Neural progenitor cell (in vitro differentiated cells): ENCODE measurements at regions not wholly inside any gene's neighbourhood (a gene's known extent, or its start where the extent isn't known, plus 50 kb on each side); places are given as distances from the start of the nearest gene placed in this dataset.

Experiments used
- CTCF ChIP-seq: fragments of 200-600 bp; sonication (generic); IDR thresholded peaks from 2 replicates; pipeline ENCODE4 v1.5.1; 2017; ENCODE audit warnings: antibody characterized with exemption, mild to moderate bottlenecking
- EZH2 ChIP-seq: fragments of 200-600 bp; sonication (generic); IDR thresholded peaks from 2 replicates; pipeline ENCODE4 v1.6.1; 2017; ENCODE audit warnings: antibody characterized with exemption, mild to moderate bottlenecking, moderate library complexity

GRCh38 chr6:14917109-14917910, 328.6 kb upstream of the JARID2 start:
- TF ChIP-seq CTCF (no peak), EZH2 (no peak)
